Activated CD4-positive, alpha-beta T cell treated with anti-CD3 and anti-CD28 coated beads, Interleukin-2, amount 50 U/mL, for 16 hours (primary cell): ENCODE measurements at regions not wholly inside any gene's neighbourhood (a gene's known extent, or its start where the extent isn't known, plus 50 kb on each side); places are given as distances from the start of the nearest gene placed in this dataset.
"Not testable (repeated sequence)": the region's sequence is repeated elsewhere in the genome, so short reads cannot be mapped to it uniquely, and the experiment has no call there.

Source experiments
- DNase-seq: peaks from one replicate; pipeline ENCODE4 v3.0.0-alpha.2; 2020

DNA sequence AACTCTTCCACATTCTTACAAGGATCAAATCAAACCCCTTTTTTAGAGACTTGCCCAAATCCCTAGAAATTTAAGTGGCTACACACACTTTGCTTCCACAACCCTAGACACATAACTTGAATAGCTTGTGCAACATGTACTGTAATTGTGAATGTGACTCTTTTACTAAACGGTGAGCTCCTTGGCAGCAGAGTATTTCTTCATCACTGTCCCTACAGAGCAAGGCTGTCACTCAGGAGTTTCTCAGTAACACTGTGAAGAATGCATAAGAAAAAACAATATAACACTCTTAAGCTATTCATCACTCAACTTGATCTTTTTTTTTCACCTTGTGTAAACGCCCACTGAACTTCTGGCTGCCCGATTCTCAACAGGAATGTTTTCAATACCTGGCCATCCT is 53.8 kb upstream of the ADAMTS18 start:
- no peak for DNase-seq

DNA sequence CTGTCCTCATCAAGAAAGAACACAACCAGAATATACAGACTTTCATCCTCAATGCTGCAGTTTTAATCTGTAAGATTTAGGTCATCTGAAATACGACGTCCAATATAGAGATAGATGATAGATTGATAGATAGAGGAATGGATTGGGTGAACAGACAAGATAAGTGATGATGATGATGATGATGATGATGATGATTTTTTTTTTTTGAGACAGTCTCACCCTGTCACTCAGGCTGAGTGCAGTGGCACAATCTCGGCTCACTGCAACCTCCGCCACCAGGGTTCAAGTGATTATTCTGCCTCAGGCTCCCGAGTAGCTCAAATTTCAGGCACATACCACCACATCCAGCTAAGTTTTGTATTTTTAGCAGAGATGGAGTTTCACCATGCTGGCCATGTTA is 56.3 kb upstream of the ADAMTS18 start:
- no peak for DNase-seq

DNA sequence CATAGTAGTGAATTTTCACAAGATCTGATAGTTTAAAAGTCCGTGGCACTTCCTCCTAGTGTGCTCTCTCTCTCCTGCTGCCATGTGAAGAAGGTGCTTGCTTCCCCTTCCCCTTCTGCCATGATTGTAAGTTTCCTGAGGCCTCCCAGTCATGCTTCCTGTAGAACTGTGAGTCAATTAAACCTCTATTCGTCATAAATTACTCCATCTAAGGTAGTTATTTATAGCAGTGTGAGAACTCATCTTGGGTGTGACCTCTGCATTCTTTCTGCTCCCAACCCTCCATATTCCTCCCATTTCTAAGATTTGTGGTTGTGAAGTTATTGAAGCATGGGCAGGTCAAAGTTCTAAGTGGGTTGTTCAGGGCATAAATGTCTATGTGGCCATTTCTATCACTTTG is 62.1 kb upstream of the ADAMTS18 start:
- DNase-seq, result no peak

DNA sequence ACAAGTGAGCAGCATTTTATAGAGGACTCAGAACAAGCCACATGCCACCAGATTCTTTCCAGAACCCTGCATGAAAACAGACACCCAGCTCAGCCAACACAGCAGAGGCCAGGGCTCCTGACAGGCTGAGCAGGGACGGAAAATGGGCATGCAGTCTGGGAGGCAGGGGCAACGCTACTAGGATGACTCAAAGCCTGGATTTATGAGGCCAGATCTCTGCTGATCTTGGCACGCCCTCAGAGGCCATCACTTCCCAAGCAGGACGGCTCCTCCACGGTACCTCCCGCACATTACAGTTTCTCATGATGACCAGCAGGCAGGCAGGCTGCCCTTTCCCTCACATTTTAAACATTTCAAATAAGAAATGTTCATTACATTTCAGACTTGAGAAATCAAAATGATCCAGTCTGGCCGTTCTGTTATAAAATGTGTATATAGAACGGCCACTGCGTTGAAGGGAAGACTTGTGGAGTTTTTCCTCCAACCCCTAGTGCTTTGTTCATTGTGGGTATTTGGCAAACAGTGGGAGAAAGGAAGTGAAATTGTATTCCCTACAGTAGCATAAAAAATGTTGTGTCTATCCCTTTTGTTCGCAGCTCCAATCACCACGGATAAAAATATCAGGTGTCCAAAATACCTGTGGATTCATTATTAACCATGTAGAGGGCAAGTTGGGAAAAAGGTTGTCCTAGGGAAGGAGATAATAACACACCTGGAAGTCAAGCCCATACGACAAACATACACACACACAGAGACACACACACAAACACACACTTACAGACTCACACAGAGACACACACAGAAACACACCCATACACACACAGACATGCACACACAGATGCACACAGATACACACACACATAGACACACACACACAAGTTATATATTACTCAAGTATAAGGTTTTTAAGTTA is 64.8 kb upstream of the ADAMTS18 start:
- DNase-seq, result no peak

DNA sequence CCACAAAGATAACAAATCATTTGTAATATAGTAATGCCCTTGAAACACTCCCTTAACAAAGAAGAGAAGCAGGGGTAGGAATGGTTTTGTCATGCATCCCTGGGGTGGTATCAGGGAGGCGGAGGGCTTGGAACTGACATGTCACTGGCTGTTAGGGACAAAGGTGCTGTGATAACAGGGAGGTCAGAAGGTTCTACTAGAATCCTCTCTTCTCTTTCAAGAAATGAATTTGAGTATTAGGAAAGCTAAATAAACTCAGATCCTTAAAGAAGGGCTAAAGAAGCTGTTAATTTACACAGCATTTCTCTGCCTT is 65.4 kb upstream of the ADAMTS18 start:
- no peak for DNase-seq

DNA sequence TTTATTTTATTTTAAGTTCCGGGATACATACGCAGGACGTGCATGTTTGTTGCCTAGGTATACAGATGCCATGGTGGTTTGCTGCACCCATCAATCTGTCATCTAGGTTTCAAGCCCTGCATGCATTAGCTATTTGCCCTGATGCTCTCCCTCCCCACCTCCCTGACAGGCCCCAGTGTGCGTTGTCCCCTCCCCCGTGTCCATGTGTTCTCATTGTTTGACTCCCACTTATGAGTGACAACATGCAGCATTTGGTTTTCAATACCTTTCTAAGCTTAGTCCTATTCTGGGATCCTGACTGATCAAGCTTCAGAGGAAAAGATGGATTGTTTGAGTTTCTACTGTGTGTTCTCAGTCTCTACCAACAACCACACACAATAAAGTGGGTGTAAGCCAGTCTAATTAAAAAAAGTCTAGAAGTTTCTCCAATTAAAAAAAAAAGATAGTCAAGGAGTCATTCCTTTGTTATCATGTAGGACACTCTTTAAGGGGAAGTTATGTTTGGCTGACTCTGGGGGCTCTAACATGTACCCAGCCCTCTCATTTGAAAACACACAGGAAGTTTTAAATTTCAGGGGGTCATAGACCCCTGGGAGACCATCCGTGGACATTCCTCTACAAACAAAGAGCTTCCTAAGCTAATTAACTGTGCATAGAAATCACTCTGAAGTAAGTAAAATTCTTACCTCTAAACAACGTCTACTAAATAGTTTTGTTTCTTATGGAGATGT is 66.3 kb upstream of the ADAMTS18 start:
- no peak for DNase-seq

DNA sequence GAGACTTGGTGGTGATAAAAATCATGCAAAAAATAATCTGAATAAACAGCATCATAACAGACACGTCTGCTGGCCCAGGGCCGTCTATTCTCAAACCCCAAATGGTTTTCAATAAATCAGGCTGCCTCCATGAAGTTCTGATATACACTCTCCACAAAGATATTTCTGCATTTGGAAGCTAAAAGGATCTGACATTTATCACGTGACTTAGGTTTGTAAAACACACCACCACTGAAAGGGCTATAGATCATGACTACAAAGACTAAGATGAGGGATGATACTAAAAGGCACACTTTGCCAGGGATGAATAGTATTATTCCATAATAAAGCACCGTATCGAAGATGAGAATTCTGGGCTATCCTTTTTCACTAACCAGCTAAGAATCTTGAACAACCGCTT is 67.6 kb upstream of the ADAMTS18 start:
- DNase-seq, result no peak

DNA sequence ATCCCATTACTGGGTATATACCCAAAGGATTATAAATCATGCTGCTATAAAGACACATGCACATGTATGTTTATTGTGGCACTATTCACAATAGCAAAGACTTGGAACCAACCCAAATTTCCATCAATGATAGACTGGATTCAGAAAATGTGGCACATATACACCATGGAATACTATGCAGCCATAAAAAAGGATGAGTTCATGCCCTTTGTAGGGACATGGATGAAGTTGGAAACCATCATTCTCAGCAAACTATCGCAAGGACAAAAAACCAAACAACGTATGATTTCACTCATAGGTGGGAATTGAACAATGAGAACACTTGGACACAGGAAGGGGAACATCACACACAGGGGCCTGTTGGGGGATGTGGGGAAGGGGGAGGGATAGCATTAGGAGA is 71.7 kb upstream of the ADAMTS18 start:
- not testable (repeated sequence) for DNase-seq

DNA sequence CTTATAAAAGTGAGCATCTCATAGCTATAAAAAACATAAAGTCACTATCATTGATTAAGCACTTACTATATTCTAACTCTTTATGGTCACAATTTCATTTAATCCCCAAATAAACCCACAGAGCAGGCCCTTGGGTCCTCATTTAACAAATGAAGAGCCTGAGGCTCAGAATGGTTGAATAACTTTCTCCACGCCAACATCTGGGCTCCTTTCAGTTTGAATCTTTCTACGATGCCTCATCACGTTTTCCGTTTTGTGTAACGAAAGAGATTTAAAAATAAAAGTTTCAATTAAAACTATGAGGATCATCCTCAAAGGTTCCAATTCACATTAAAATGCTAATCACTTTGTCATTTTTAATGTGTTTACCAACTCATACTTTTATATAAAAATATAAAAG is 74.2 kb upstream of the ADAMTS18 start:
- DNase-seq, result no peak

DNA sequence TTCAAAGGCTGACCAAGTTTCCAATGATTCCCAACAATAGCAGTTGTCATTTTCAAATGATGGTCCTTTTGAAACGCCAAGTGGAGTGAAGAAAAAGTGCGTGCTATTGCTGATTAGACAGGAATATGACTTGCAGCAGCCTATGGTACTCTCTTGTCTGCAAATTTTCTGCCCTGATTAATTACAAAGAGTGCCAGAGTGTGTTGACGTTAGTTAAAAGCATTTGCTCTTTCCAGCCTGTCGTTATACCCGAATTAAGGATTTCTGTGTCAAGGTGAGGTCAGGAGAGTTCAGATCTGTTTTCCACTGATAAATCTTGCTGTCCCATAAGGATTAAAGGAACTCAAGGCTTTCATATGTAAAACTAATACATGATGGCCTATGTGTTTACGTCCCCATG is 75.0 kb upstream of the ADAMTS18 start:
- no peak for DNase-seq

DNA sequence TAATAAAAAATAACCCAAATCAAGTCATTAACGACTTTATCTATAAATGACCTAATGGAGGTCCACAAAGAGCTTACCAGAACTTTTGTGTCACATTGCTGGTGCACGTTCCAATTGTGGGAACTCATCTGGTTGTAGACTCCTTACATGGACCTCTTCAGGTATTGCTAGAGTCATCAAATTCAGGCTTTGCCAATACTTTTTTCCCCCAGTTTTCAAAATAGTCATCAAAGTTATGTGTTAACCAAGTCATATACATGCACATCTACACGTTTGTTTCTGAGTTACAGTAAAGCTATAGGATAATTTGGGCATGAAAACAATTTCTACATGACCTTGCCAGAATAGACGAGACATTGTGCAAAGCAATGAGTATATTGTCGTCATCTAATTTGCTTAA is 76.2 kb upstream of the ADAMTS18 start:
- DNase-seq, result no peak

DNA sequence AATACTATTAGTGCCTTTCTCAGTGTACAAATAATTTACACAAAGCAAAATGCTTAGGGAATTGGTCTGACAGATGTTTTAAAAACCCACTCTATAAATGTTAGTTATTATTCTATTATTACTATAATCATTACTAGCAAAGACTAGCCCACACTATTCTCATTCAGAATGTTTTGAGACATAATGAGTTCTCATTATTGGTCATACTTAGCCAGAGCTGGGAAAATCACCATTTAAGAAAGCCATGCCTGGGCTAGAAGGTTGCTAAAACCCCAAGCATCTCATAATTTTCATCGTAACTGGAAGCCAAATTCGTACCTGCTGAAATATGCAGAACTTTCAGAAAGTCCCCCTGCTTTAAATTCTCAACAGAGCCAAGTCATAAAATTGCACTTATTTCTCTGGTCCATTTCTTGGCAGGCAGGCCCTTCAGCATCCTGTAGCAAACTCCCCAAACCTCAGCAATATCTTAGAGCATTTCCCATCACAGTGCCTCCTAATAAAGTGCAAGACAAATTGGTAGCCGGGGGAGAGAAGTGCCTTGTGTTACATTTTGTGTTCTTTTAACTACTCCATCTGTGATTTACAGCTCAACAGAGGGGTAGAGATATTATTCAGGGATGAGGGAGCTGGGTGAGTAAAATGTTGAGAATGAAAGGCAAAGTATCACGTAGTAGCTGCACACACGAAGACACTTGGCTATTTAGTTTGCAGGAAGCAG is 79.8 kb upstream of the ADAMTS18 start:
- no peak for DNase-seq

DNA sequence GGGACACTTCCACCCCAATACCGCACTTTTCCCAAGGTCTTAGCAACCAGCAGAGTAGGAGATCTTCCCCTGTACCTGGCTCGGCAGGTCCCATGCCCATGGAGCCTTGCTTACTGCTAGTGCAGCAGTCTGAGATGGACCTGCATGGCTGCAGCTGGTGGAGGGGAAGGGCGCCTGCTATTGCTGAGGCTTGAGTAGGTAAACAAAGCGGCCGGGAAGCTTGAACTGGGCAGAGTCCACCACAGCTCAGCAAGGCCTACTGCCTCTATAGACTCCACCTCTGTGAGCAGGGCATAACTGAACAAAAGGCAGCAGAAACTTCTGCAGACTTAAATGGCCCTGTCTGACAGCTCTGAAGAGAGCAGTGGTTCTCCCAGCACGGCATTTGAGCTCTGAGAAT is 90.4 kb upstream of the ADAMTS18 start:
- DNase-seq, result not testable (repeated sequence)

DNA sequence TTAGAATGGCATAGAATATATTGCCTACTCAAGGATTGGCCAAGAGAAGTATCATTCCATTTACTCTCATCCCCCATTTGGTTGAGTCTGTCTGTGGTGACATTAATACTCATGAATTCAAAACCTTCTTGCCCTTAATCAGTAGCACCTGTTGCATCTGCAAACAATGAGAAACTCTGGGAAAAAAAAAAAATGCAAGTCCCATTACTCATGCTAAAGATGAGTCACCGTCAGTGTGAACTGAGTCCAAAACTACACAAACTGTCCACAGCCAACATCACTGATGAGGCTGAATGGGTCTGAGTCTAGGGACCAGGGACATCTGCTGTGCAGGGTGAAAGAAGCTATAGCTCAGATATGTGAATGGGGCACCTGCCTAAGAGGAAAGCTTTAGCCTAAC is 96.9 kb upstream of the ADAMTS18 start:
- DNase-seq, result no peak

DNA sequence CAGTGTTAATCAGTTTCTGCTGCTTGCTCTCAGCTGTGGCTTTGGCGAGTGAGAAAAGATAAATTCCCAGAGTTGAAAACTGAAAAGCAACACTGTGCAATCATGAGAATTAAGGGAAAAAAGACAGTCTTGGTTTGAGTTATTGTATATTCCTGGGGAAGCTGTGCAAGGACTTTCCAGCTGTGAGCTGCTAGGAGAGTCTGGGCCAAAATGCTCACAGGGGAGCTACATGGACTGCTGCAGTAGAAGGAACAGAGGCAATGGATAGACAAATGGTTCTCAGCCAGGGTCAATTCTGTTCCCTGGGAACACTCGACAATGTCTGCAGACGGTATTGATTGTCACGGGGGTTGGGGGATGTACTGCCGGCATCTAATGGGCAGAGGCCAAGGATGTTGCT is 102.0 kb upstream of the ADAMTS18 start:
- no peak for DNase-seq

DNA sequence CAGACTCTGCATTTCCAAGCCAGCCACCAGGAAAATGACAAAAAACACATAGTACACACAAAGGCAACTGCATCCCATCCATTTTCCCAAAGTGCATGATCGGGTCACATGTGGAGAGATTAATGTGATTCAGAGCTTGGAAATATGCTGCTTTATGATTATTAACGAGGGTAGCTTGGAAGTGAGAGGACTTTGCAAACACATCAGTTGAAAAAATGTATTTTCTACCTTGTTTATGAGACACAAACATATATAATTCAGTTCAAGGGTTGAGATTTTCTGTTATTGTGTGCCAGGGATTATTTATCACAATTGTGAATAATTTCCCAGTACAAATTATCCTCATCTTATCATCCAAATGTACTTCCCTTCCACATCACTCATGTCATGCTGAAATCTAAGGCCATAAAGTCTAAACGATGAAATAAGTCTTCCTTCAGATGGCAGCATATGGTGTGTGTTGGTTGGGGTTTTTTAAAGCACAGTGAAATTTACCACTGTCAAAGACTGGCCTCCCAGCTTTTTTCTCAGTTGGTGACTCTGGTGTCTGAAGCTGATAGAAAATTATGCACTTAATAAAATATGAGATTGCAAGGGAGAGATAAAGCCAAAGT is 104.7 kb upstream of the ADAMTS18 start:
- DNase-seq, result no peak

DNA sequence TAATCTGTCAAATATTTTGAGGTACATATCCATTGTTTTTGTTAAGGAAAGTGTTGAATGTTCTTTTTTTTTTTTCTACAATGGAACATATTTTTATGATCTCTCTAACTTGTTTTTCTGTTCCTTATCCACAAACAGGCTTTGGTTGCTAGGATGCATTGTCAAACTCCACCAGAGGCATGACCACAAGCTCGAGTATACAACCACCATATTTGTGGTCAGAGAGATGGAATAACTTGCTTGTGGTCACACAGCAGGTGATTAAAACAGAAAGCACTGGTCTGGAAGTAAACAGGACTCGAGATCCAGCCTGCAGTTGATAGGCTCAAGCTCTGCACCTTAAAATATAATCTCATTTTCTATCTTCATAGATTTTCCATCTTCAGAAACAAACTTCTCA is 105.8 kb upstream of the ADAMTS18 start:
- DNase-seq, result peak; percentile 5

DNA sequence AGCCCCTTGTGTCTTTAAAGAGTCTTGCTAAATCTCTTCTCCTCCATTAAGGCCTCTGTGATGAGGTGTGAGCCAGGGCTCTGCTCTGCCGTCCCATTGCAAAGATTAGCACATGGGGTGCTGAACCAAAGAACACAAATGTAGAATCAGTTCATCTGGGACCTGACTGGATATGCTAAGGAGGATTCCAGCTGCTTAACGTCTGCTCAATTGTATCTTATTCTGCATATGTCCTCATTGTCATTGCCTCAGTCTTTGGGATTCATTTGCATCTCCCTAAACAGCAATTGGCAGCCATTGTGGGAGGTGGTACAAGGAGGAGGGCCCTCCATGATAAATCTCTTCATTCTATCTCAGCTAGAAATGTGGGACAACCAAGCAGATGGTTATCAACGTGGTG is 106.3 kb upstream of the ADAMTS18 start:
- DNase-seq, result no peak

DNA sequence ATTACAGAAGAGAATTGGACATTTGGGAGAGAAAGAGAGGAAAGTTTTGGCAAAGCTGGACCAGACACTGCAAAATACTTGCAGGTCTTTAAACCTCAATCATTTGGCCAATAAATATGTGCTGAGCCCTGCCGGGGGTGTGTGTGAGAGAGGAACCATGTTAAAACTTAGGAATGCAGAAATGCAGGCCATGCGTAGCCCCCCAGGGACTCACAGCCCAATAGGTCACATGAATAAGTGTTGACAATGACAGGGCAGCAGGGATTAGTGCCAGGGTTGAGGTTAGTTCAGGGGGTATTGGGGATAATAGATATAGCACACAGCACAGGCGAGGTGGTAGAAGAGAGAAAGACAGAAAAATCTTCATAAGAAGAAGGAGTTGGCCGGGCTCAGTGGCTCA is 113.3 kb upstream of the ADAMTS18 start:
- no peak for DNase-seq

DNA sequence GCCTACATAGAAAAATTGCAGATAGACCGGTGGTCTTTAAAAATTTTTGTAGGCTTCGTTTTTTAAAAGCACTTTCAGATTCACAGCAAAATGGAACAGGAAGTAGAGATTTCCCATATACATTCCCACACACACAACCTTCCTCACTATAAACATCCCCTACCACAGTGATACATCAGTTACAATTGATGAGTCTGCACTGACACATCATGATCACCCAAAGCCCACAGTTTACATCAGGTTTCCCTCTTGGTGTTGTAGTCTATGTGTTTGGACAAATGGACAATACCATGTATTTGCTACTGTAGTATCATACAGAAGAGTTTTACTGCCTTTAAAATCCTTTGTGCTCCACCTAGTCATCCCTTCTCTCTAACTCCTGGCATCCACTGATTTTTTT is 113.9 kb upstream of the ADAMTS18 start:
- DNase-seq, result no peak

DNA sequence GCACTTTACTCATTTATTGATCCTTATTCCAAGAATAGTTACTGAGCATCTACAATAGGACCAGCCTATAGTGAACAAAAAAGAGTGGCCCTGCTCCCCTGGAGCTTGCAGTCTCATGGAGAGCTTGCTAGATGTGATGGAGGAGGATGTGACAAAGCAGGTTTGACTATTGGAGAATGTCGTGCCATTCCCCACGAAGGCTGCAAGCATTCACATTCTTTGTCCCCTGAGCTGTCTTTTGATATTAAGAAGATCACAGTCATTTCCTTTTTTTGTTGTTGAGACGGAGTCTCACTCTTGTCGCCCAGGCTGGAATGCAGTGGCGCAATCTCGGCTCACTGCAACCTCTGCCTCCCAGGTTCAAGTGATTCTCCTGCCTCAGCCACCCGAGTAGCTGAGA is 115.0 kb upstream of the ADAMTS18 start:
- no peak for DNase-seq

DNA sequence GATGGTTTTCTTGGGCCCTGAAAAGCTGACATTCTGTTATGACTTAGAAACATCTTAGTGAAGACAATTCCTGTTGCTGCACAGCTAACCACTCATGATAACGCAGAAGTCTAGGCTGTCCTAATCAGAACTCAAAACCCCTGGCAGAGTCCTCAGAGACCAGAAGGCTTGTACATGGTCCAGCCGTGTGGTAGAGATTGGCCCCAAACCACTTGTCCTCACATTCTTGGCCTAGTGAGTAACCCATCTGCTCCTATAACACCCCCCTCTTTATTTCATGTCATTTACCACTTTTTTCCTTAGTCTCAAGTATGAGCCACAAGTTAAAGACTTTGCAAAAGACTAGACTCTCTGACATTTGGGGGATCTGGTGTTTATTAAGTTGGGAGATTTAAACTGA is 116.5 kb upstream of the ADAMTS18 start:
- no peak for DNase-seq

DNA sequence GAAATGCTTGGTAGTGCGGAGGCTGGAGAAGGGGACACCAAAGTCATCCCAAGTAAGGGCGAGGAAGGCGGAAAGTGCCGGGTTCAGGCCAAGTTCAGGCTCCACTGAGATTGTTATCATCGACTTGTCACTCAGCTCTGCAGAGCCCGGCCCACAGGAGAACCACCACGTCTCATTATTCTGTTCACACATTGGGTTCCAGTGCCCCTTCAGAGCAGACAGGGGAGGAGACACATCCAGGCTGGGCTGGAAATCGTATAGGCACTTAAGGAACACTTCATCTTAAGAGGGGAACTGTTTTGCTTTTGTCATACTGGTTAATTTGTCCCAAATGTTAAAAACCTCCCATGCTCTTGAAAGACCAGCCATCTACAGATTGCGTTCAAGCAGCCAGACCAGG is 118.3 kb upstream of the ADAMTS18 start:
- DNase-seq, result no peak

DNA sequence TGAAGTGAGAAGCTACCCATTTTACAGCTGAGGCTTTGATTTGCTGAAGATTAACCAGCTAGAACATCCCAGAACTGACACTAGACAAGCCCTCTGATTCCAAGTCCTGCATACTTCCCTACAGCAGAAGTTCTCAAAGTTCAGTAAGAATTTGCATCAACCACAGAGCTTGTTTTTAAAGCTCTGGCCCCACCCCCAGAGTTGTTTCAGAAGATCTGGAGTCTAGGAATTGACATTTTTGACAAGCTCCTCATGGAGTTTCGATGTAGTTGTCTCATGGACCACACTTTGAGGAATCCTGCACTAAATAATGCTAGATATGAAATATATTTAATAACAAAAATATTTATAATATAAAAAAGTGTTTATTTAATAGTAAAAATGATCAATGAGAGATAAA is 120.3 kb upstream of the ADAMTS18 start:
- DNase-seq, result no peak
